ENCODE measurements at regions not wholly inside any gene's neighbourhood (a gene's known extent, or its start where the extent isn't known, plus 50 kb on each side); places are given as distances from the start of the nearest gene placed in this dataset.
"Not testable (repeated sequence)": the region's sequence is repeated elsewhere in the genome, so short reads cannot be mapped to it uniquely, and the experiment has no call there.

- H3K27ac Mint-ChIP-seq, result no peak overlapping the region
- H3K4me3 Mint-ChIP-seq, result no peak overlapping the region
- no peaks in the 10 kb centered on the region for H3K36me3 Mint-ChIP-seq
- DNase-seq, result peak in 2 of 3 donors; percentile 0
- H3K27me3 Mint-ChIP-seq (ENCODE audit: low read depth in 3 of 3), result peaks cover 0 to 4% (median 3%) of the 10 kb centered on the region in 3 donors
- H3K4me1 Mint-ChIP-seq, result peaks cover 0 to 5% of the 10 kb centered on the region in 2 donors
- H3K9me3 Mint-ChIP-seq, result peaks cover 0 to 3% (median under 1%) of the 10 kb centered on the region in 6 donors
Observed at GRCh38 chr5:52620315-52620714, 167.4 kb upstream of the ITGA1 start.

- Mint-ChIP-seq H3K27ac (no peak overlapping the region), H3K4me1 (peaks cover 0 to 5% of the 10 kb centered on the region in 2 donors), H3K27me3 (ENCODE audit: low read depth in 3 of 3) (peaks cover 0 to 4% (median 0%) of the 10 kb centered on the region in 3 donors), H3K36me3 (no peaks in the 10 kb centered on the region), H3K4me3 (no peak overlapping the region), H3K9me3 (peaks cover 0 to 9% (median 2%) of the 10 kb centered on the region in 6 donors)
- no peak for DNase-seq
Observed at GRCh38 chr5:52623291-52623690, 164.4 kb upstream of the ITGA1 start.

- H3K36me3 Mint-ChIP-seq, result no peaks in the 10 kb centered on the region
- peaks cover 0 to 9% (median 1%) of the 10 kb centered on the region in 6 donors for H3K9me3 Mint-ChIP-seq
- DNase-seq, result no peak
- H3K4me1 Mint-ChIP-seq, result peaks cover 0 to 5% of the 10 kb centered on the region in 2 donors
- H3K27ac Mint-ChIP-seq, result no peak overlapping the region
- H3K4me3 Mint-ChIP-seq, result no peak overlapping the region
- H3K27me3 Mint-ChIP-seq (ENCODE audit: low read depth in 3 of 3), result peaks cover 0 to 2% (median 0%) of the 10 kb centered on the region in 3 donors
Observed at GRCh38 chr5:52624291-52624690, 163.4 kb upstream of the ITGA1 start.

GRCh38 chr5:52626312-52626711, 161.4 kb upstream of the ITGA1 start:
- Mint-ChIP-seq H3K9me3 (peaks cover 0 to 9% (median 3%) of the 10 kb centered on the region in 6 donors), H3K27me3 (ENCODE audit: low read depth in 3 of 3) (no peaks in the 10 kb centered on the region), H3K4me1 (no peaks in the 10 kb centered on the region), H3K4me3 (no peak overlapping the region), H3K36me3 (no peaks in the 10 kb centered on the region), H3K27ac (no peak overlapping the region)
- DNase-seq, result no peak

GRCh38 chr5:52627740-52628139, 160.0 kb upstream of the ITGA1 start:
- H3K4me1 Mint-ChIP-seq, result no peaks in the 10 kb centered on the region
- H3K27ac Mint-ChIP-seq, result no peak overlapping the region
- no peak for DNase-seq
- peaks cover 0 to 15% (median 3%) of the 10 kb centered on the region in 6 donors for H3K9me3 Mint-ChIP-seq
- no peak overlapping the region for H3K4me3 Mint-ChIP-seq
- H3K27me3 Mint-ChIP-seq (ENCODE audit: low read depth in 3 of 3), result peaks cover 0 to 3% (median 0%) of the 10 kb centered on the region in 3 donors
- H3K36me3 Mint-ChIP-seq, result no peaks in the 10 kb centered on the region

GRCh38 chr5:52632281-52632680, 155.4 kb upstream of the ITGA1 start:
- Mint-ChIP-seq H3K36me3 (no peaks in the 10 kb centered on the region), H3K27ac (no peak overlapping the region), H3K4me1 (no peaks in the 10 kb centered on the region), H3K27me3 (ENCODE audit: low read depth in 3 of 3) (peaks cover 0 to 3% (median 2%) of the 10 kb centered on the region in 3 donors), H3K4me3 (no peak overlapping the region), H3K9me3 (peaks cover 0 to 12% (median 1%) of the 10 kb centered on the region in 6 donors)
- DNase-seq, result no peak

- H3K4me1 Mint-ChIP-seq, H3K36me3 Mint-ChIP-seq: not testable (repeated sequence)
Observed at GRCh38 chr5:52634171-52634570, 153.5 kb upstream of the ITGA1 start.

GRCh38 chr5:52638732-52639131, 149.0 kb upstream of the ITGA1 start:
- peaks cover 0 to 2% (median 0%) of the 10 kb centered on the region in 3 donors for H3K27me3 Mint-ChIP-seq (ENCODE audit: low read depth in 3 of 3)
- H3K9me3 Mint-ChIP-seq, result peaks cover 0 to 7% (median 0%) of the 10 kb centered on the region in 6 donors
- no peaks in the 10 kb centered on the region for H3K36me3 Mint-ChIP-seq
- no peak overlapping the region for H3K4me3 Mint-ChIP-seq
- H3K4me1 Mint-ChIP-seq, result no peaks in the 10 kb centered on the region
- no peak for DNase-seq
- H3K27ac Mint-ChIP-seq, result no peak overlapping the region

More at GRCh38 chr5:52634171-52634570, 153.5 kb upstream of the ITGA1 start:
- H3K4me3 Mint-ChIP-seq; H3K27me3 Mint-ChIP-seq (ENCODE audit: low read depth in 3 of 3); DNase-seq; H3K27ac Mint-ChIP-seq: not testable (repeated sequence)
- H3K9me3 Mint-ChIP-seq, result peaks cover 0 to 11% (median under 1%) of the 10 kb centered on the region in 6 donors

- H3K4me3 Mint-ChIP-seq, result no peak overlapping the region
- H3K27ac Mint-ChIP-seq, result no peak overlapping the region
- peaks cover 2 to 3% (median 3%) of the 10 kb centered on the region in 3 donors for H3K27me3 Mint-ChIP-seq (ENCODE audit: low read depth in 3 of 3)
- no peaks in the 10 kb centered on the region for H3K4me1 Mint-ChIP-seq
- H3K9me3 Mint-ChIP-seq, result peaks cover 0 to 11% (median 2%) of the 10 kb centered on the region in 6 donors
- H3K36me3 Mint-ChIP-seq, result no peaks in the 10 kb centered on the region
- DNase-seq, result no peak
Observed at GRCh38 chr5:52648726-52649125, 139.0 kb upstream of the ITGA1 start.

GRCh38 chr5:52655163-52655562, 132.6 kb upstream of the ITGA1 start:
- H3K27ac Mint-ChIP-seq, result no peak overlapping the region
- peaks cover 0 to 2% (median 0%) of the 10 kb centered on the region in 6 donors for H3K9me3 Mint-ChIP-seq
- H3K4me1 Mint-ChIP-seq, result no peaks in the 10 kb centered on the region
- DNase-seq, result no peak
- H3K36me3 Mint-ChIP-seq, result no peaks in the 10 kb centered on the region
- H3K27me3 Mint-ChIP-seq (ENCODE audit: low read depth in 3 of 3), result peaks cover 1 to 8% (median 4%) of the 10 kb centered on the region in 3 donors
- H3K4me3 Mint-ChIP-seq, result no peak overlapping the region

- Mint-ChIP-seq H3K27me3 (ENCODE audit: low read depth in 3 of 3) (peaks cover 0 to 8% (median 4%) of the 10 kb centered on the region in 3 donors), H3K36me3 (no peaks in the 10 kb centered on the region), H3K4me1 (no peaks in the 10 kb centered on the region), H3K9me3 (no peaks in the 10 kb centered on the region), H3K4me3 (no peak overlapping the region), H3K27ac (no peak overlapping the region)
- DNase-seq, result no peak
Observed at GRCh38 chr5:52656569-52657246, 131.0 kb upstream of the ITGA1 start.

- H3K4me1 Mint-ChIP-seq, result no peaks in the 10 kb centered on the region
- peak; percentile 19 to 37 (median 35) for DNase-seq
- no peak overlapping the region for H3K4me3 Mint-ChIP-seq
- peaks cover 0 to 8% (median 4%) of the 10 kb centered on the region in 3 donors for H3K27me3 Mint-ChIP-seq (ENCODE audit: low read depth in 3 of 3)
- no peak overlapping the region for H3K27ac Mint-ChIP-seq
- H3K9me3 Mint-ChIP-seq, result no peaks in the 10 kb centered on the region
- no peaks in the 10 kb centered on the region for H3K36me3 Mint-ChIP-seq
Observed at GRCh38 chr5:52657247-52657645, 130.5 kb upstream of the ITGA1 start.

- Mint-ChIP-seq H3K27me3 (ENCODE audit: low read depth in 3 of 3) (peaks cover 0 to 5% (median 4%) of the 10 kb centered on the region in 3 donors), H3K27ac (no peak overlapping the region), H3K36me3 (no peaks in the 10 kb centered on the region), H3K4me3 (no peak overlapping the region), H3K9me3 (no peaks in the 10 kb centered on the region), H3K4me1 (no peaks in the 10 kb centered on the region)
- DNase-seq, result no peak
Observed at GRCh38 chr5:52658246-52658645, 129.5 kb upstream of the ITGA1 start.

- H3K27me3 Mint-ChIP-seq (ENCODE audit: low read depth in 3 of 3), result peaks cover 0 to 5% (median 3%) of the 10 kb centered on the region in 3 donors
- no peak overlapping the region for H3K4me3 Mint-ChIP-seq
- no peaks in the 10 kb centered on the region for H3K4me1 Mint-ChIP-seq
- no peak for DNase-seq
- no peak overlapping the region for H3K27ac Mint-ChIP-seq
- no peaks in the 10 kb centered on the region for H3K9me3 Mint-ChIP-seq
- no peaks in the 10 kb centered on the region for H3K36me3 Mint-ChIP-seq
Observed at GRCh38 chr5:52660621-52661020, 127.1 kb upstream of the ITGA1 start.

Measured in immature natural killer cell (primary cell).